A549 (cell line): ENCODE measurements at regions not wholly inside any gene's neighbourhood (a gene's known extent, or its start where the extent isn't known, plus 50 kb on each side); places are given as distances from the start of the nearest gene placed in this dataset.
"Not testable (repeated sequence)": the region's sequence is repeated elsewhere in the genome, so short reads cannot be mapped to it uniquely, and the experiment has no call there.

ENCODE experiments used
- CEBPB ChIP-seq, 2 experiments: fragments of >200 bp in 1 of 2; sonication (Bioruptor Twin) in 1 of 2; formaldehyde crosslinking in 1 of 2; IDR thresholded peaks; 2 replicates each; pipeline ENCODE4 v1.6.1; 2012 to 2016
- EP300 ChIP-seq, 2 experiments: fragments of >200 bp; sonication (Bioruptor Twin); formaldehyde crosslinking; IDR thresholded peaks; 2 replicates in 1 of 2; 3 replicates in 1 of 2; pipeline ENCODE4 v1.6.1; 2016 to 2017
- ESRRA ChIP-seq: fragments of 150-350 bp; IDR thresholded peaks from 2 replicates; pipeline ENCODE4 v1.6.1; 2014; ENCODE audit warnings: mild to moderate bottlenecking, low read length, borderline replicate concordance
- JUNB ChIP-seq: fragments of >200 bp; sonication (Bioruptor Twin); formaldehyde crosslinking; IDR thresholded peaks from 2 replicates; pipeline ENCODE4 v1.6.1; 2016
- POLR2A ChIP-seq: IDR thresholded peaks from 2 replicates; pipeline ENCODE4 v1.6.1; 2012; ENCODE audit warnings: mild to moderate bottlenecking, low read length
- RAD21 ChIP-seq, 2 experiments: fragments of >200 bp in 1 of 2; sonication (Bioruptor Twin) in 1 of 2; formaldehyde crosslinking in 1 of 2; IDR thresholded peaks in 1 of 2; conservative IDR thresholded peaks in 1 of 2; 2 replicates in 1 of 2; 3 replicates in 1 of 2; pipeline ENCODE4 v1.6.1; 2012 to 2018; ENCODE audit warnings: inconsistent platforms in 1 of 2
- SREBF2 ChIP-seq: fragments of 450-650 bp; IDR thresholded peaks from 2 replicates; pipeline ENCODE4 v1.6.1; 2014; ENCODE audit warnings: mild to moderate bottlenecking, moderate library complexity
- ZFP36 ChIP-seq: fragments of 450-650 bp; IDR thresholded peaks from 2 replicates; pipeline ENCODE4 v1.6.1; 2014; ENCODE audit warnings: borderline replicate concordance; ENCODE audit not compliant: partially characterized antibody
- TF ChIP-seq, protein P1 (sequence below): fragments of >200 bp; sonication (Bioruptor Twin); formaldehyde crosslinking; IDR thresholded peaks from 3 replicates; pipeline ENCODE4 v1.5.1; 2016
- TF ChIP-seq, protein P2 (sequence below): fragments of 200-600 bp; sonication (generic); IDR thresholded peaks from 2 replicates; pipeline ENCODE4 v1.6.1; 2016; ENCODE audit warnings: antibody characterized with exemption, mild to moderate bottlenecking, moderate library complexity

DNA sequence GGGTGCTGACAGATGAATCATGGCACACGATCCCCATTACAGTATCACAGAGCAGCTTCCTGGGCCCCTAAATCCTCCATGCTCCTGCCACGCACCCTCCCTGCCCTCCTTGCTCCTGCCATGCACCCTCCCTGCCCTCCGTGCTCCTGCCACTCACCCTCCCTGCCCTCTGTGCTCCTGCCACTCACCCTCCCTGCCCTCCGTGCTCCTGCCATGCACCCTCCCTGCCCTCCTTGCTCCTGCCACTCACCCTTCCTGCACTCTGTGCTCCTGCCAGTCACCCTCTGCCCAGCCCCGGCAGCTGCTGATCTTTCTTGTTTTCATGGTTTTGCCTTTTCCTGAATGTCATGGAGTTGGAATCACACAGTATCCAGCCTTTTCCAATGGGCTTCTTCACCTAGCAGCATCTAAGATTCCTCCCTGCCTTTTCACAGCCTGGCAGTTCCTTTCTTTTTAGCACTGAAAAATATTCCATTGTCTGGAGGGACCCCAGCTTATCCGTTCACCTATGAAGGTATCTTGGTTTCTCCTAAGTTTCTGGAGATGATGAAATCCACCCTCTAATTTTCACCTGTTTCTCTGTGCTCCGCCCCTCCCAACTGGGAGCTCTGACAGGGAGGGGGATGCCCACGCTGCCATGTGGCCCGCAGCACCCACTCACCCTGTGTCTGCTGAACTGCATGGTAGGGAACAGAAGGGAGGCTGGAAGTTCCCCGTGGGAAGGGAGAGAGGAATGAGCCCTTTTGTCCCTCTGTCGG, 142.3 kb downstream of the NPIPB11 start:
- TF ChIP-seq, protein P1, sequence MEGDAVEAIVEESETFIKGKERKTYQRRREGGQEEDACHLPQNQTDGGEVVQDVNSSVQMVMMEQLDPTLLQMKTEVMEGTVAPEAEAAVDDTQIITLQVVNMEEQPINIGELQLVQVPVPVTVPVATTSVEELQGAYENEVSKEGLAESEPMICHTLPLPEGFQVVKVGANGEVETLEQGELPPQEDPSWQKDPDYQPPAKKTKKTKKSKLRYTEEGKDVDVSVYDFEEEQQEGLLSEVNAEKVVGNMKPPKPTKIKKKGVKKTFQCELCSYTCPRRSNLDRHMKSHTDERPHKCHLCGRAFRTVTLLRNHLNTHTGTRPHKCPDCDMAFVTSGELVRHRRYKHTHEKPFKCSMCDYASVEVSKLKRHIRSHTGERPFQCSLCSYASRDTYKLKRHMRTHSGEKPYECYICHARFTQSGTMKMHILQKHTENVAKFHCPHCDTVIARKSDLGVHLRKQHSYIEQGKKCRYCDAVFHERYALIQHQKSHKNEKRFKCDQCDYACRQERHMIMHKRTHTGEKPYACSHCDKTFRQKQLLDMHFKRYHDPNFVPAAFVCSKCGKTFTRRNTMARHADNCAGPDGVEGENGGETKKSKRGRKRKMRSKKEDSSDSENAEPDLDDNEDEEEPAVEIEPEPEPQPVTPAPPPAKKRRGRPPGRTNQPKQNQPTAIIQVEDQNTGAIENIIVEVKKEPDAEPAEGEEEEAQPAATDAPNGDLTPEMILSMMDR, result not testable (repeated sequence)
- not testable (repeated sequence) for TF ChIP-seq CEBPB (IDR thresholded peaks at IDR 0.05); POLR2A; ESRRA; SREBF2; JUNB; EP300 (IDR thresholded peaks at IDR 0.05); ZFP36; RAD21 (conservative IDR thresholded peaks at IDR 0.05 in 1 of 2, IDR thresholded peaks at IDR 0.05 in 1 of 2)
- TF ChIP-seq, protein P2, sequence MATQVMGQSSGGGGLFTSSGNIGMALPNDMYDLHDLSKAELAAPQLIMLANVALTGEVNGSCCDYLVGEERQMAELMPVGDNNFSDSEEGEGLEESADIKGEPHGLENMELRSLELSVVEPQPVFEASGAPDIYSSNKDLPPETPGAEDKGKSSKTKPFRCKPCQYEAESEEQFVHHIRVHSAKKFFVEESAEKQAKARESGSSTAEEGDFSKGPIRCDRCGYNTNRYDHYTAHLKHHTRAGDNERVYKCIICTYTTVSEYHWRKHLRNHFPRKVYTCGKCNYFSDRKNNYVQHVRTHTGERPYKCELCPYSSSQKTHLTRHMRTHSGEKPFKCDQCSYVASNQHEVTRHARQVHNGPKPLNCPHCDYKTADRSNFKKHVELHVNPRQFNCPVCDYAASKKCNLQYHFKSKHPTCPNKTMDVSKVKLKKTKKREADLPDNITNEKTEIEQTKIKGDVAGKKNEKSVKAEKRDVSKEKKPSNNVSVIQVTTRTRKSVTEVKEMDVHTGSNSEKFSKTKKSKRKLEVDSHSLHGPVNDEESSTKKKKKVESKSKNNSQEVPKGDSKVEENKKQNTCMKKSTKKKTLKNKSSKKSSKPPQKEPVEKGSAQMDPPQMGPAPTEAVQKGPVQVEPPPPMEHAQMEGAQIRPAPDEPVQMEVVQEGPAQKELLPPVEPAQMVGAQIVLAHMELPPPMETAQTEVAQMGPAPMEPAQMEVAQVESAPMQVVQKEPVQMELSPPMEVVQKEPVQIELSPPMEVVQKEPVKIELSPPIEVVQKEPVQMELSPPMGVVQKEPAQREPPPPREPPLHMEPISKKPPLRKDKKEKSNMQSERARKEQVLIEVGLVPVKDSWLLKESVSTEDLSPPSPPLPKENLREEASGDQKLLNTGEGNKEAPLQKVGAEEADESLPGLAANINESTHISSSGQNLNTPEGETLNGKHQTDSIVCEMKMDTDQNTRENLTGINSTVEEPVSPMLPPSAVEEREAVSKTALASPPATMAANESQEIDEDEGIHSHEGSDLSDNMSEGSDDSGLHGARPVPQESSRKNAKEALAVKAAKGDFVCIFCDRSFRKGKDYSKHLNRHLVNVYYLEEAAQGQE, result not testable (repeated sequence)
